HG02852 (cell line): ENCODE measurements at regions not wholly inside any gene's neighbourhood (a gene's known extent, or its start where the extent isn't known, plus 50 kb on each side); places are given as distances from the start of the nearest gene placed in this dataset.

Experiments
- ATAC-seq: cut with Tn5 transposase; IDR thresholded peaks from one replicate; pipeline ENCODE4 v1.9.1; 2021; ENCODE audit warnings: mild to moderate bottlenecking, moderate library complexity; ENCODE audit not compliant: unreplicated experiment

DNA sequence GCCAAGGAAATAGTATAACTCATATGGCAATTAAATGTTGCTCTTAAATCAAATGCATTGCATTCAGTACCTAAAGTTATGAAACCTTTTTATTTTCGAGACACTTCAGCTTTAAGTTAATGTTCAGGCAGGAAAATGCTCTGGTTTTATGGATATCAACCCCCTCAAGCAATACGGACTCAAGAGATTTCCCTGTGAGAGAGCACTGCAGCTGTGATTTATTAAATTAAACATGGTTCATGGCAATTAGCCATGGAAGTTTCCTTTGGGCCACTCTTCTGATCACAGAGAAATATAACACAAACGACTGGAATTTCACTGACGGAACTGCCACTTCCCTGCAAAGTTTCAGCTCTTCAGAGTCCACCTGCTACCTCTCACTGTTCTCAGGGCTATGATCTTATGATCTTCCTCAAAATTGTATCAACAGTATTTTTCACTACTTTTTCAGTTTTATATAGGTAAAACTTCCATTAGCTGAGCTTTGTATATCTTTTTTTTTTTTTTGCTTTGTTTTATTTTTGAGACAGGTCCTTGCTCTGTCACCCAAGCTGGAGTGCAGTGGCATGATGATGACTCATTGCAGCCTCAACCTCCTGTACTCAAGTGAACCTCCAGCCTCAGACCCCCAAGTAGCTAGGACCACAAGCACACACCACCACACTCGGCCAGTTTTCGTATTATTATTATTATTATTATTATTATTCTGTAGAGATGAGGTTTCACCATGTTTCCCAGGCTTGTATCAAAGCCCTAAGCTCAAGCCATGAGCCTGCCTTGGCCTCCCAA lies 923.1 kb upstream of the TMPRSS15 start:
- no peak for ATAC-seq

DNA sequence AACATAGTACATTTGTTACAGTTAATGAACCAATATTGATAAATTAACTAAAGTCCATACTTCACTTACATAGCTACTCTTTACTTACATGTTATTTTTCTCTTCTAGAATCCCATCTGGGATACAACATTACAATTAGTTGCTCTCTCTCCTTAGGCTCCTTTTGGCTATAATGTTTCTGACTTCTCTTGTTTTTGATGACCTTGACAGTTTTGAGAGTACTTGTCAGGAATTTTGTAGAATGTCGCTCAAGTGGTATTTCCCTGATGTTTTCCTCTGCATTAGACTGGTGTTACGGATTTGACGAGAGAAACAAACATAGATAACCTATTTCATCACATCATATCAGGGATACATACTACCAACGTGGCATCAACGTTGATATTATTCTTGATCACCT lies 925.4 kb upstream of the TMPRSS15 start:
- ATAC-seq: no peak

DNA sequence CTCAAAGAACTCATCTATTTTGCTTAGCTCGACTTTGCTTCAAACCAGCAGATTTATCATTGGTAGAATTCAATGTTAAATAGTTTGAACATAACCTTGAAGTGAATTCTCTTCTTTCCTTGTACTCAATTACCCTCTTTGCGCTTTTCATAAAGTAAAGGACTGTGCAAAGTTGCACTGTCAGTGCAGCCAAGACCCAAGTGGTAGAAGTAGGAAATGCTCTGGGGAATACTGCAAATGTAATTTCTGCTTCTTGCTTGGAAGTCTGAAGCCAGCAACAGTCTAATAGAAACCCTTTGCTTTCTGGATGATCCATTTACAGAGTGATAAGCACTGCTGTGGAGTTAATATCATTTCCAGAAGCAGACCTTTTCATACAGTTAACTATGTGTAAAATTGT lies 936.7 kb upstream of the TMPRSS15 start:
- no peak for ATAC-seq

DNA sequence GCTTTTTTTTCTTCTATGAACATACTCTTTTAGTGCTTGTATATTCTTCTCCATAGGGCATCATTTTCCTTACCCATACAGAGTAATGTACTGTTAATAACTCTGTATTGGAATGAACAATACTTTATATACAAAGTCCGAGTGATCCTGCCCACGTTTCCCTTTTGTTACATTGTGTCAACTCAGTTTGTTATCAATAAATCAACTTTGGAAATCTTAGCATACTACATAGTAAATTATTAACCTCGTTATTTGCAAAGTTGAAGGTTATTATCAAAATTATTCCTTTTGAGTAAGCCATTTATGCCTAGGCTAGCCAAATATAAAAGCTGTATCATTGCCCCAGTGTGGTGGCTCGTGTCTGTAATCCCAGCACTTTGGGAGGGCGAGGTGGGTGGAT lies 937.4 kb upstream of the TMPRSS15 start:
- no peak for ATAC-seq

GRCh38 chr21:19343711-19344110 lies 940.1 kb upstream of the TMPRSS15 start:
- peak; percentile 78 for ATAC-seq

GRCh38 chr21:19350286-19350685 lies 946.7 kb upstream of the TMPRSS15 start:
- no peak for ATAC-seq

GRCh38 chr21:19353256-19353655 lies 949.7 kb upstream of the TMPRSS15 start:
- no peak for ATAC-seq

- ATAC-seq: peak; percentile 61
Measured at GRCh38 chr21:19368944-19369343, 965.4 kb upstream of the TMPRSS15 start.

DNA sequence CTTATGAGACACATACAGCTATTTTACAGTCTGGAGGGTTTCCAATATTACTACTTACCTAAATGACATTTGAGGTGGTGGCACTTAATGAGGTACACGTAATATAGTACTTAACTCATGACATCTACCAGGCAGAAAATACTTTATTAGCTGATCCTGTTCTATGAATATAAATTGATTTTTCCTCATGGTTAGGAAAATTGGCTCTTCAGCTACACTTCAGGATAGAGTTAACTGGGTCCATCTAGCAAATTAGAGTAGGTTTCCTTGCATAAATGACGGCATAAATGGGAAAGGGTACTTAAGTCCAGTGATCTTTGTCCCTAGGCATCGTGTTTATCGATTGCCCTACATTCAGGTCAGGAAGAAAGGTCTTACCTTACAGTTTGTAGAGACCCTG lies 988.8 kb upstream of the TMPRSS15 start:
- ATAC-seq: no peak

GRCh38 chr21:19400223-19400770 lies 996.7 kb upstream of the TMPRSS15 start:
- ATAC-seq: no peak

- ATAC-seq: no peak
Measured at GRCh38 chr21:19402870-19403269, 999.3 kb upstream of the TMPRSS15 start.

DNA sequence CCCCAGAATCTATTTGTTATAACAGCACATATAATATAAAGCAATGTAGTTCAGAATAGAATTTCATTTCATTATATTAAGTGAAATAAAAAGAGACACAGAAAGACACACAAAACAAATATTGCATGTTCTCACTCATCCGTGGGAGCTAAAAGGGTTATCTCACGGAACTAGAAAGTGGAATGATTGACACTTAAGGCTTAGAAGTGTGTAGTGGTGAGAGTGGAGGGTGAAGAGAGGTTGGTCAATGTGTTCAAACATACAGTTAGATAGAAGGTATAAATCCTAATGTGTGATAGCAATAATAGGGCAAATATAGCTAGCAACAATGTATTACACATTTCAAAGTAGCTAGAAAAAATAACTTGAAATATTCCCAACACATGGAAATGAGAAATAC lies 1001.7 kb upstream of the TMPRSS15 start:
- ATAC-seq: no peak

DNA sequence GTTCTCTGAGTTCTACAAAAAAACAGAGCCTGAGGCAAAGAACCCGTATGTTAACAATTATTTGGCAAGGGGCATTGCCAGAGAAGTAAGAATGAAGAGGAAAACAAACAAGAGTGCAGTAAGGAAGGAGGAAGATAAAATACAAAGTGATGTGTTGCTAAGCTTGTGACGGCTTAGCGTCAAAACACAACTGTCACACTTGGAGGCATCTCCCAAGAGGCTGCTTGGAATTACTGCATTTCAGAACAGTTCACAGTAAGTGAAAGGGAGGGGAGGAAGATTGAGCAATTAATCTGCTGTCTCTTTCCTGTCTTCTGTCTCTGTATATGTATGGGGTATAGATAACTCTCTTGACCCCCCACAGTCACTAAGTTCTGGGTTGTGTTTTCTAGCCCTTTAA lies 1017.0 kb upstream of the TMPRSS15 start:
- ATAC-seq: no peak

- ATAC-seq: no peak
Measured at GRCh38 chr21:19433623-19434022, 1030.0 kb upstream of the TMPRSS15 start.

DNA sequence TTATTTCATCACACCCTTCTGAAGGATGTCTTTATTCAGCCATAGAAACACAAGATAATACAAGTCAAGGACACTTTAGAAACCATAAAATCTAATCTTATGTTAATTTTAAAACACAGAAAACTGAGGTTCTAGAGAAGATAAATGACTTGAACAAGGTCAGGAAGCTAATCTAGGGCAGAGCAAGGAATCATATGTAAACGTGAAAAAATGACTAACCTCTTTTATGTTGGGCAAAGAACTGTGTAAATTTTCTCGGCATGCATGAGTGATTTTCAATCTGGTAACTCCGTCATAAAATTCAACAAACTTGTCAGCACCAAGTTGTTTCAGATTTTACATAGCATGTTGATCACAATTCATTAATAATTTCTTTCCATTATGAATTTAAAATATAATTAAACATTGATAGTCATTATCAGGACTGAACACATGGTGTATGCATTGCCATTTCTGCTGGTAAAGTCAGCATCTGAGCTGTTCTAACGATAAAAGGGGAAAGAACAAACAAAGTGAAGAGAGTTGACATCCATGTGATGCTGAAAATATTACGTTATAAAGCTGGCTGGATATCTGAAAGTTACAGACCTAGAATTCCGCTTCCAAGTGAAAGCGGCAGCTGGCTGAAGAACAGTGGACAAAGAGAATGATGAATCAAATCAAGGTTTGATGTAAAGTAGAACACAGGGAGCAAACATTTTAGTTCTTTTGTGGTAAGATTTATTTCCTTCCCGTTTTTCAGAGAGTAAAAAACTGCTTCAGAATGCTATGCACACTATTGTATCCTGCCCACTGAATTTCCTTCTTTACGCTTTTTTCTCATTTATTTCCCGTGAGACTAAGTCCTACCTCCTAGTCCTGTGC lies 1037.4 kb upstream of the TMPRSS15 start:
- ATAC-seq: no peak

GRCh38 chr21:19458295-19458694 lies 1054.7 kb upstream of the TMPRSS15 start:
- no peak for ATAC-seq

- no peak for ATAC-seq
Measured at GRCh38 chr21:19461481-19462205, 1058.1 kb upstream of the TMPRSS15 start.

DNA sequence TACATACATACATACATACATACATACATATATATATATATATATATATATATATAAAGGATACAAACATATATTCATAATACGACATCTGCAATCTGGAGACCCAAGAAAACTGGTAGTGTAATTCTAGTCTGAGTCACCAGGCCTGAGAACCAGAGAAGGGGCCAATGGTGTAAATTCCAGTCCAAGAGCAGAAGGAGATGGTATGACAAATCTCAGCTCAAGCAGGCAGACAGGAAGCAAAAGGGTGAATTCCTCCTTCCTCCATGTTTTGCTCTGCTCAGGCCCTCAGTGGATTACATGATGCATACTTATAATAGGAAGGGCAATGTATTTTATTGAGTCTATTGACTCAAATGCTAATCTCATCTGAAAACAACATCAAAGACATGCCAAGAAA lies 1060.4 kb upstream of the TMPRSS15 start:
- no peak for ATAC-seq

- no peak for ATAC-seq
Measured at GRCh38 chr21:19468991-19469715, 1065.6 kb upstream of the TMPRSS15 start.

GRCh38 chr21:19475525-19475924 lies 1071.9 kb upstream of the TMPRSS15 start:
- no peak for ATAC-seq

DNA sequence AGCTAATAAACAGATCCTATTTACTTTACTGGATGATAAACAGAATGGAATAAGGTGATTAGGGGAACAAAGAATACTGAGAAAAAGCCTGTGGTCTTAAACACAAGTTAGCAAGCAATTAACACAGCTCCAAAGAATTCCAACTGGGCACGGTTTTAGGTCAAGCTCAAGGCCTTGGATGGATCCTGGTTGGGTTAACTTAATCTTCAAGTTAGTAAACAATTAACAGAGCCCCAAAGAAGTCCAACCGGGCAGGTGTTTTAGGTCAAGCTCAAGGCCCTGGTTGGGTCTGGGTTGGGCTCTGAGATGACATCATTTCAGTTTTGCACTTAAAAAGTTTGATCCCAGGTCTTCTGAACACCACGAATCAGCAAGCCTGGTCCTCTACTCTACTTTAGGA lies 1086.3 kb upstream of the TMPRSS15 start:
- no peak for ATAC-seq
